ENCODE measurements at regions not wholly inside any gene's neighbourhood (a gene's known extent, or its start where the extent isn't known, plus 50 kb on each side); places are given as distances from the start of the nearest gene placed in this dataset.

DNA sequence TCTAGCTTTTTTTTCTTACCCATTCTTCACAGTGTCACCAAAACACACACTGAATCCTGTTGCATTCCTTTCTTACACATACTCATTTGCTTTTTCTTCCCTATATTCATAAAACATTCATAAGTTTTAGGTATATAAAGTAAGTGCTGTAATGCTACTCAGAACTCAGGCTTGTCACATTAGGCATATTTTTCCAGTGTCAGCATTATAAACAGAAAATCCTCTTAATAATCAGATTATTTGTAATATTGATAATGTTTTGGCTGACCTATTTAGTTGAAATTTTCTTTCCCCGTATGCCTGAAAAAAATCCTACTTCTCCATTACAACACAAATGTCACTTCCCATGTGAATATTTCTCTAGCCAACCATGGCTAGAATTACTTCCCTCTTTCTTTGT is 743.0 kb upstream of the NUDT12 start:
- no peak overlapping the region for H3K4me2 ChIP-seq (ENCODE audit: control insufficient read depth, extremely low read depth, insufficient read depth, low read depth, low read length)
- dilution Hi-C loops (cut with MboI; ENCODE audit: extremely low pct_ligation_motif_present, low sequenced_read_pairs) = no loop called here
- H3K4me1 ChIP-seq (ENCODE audit: control insufficient read depth, extremely low read depth, insufficient read depth, low read length) = no peaks in the 10 kb centered on the region
- H3K4me3 ChIP-seq (ENCODE audit: control insufficient read depth in 2 of 3, extremely low read depth in 1 of 3, insufficient read depth in 2 of 3, low read depth in 1 of 3, low read length in 3 of 3) = no peak overlapping the region
- H4K20me1 ChIP-seq (ENCODE audit: control insufficient read depth, extremely low read depth, insufficient read depth, low read length) = no peaks in the 10 kb centered on the region
- TF ChIP-seq CTCF (optimal IDR thresholded peaks at IDR 0.05 in 1 of 3, IDR thresholded peaks at IDR 0.05 in 1 of 3, conservative IDR thresholded peaks at IDR 0.05 in 1 of 3; ENCODE audit: extremely low read depth in 1 of 3, insufficient read depth in 2 of 3, low read length in 3 of 3) (no peak), EZH2 (IDR thresholded peaks at IDR 0.05; ENCODE audit: low read length) (no peak)
- no peak overlapping the region for H2AFZ ChIP-seq (ENCODE audit: control insufficient read depth, low read length)
- H3K9me3 ChIP-seq (ENCODE audit: control insufficient read depth, low read depth, low read length) = no peaks in the 10 kb centered on the region
- H3K36me3 ChIP-seq (ENCODE audit: control insufficient read depth in 2 of 2, extremely low read depth in 1 of 2, insufficient read depth in 2 of 2, low read length in 2 of 2) = no peaks in the 10 kb centered on the region
- H3K79me2 ChIP-seq (ENCODE audit: control insufficient read depth, insufficient read depth, low read length) = no peaks in the 10 kb centered on the region
- no peak overlapping the region for H3K9ac ChIP-seq (ENCODE audit: control insufficient read depth, extremely low read depth, insufficient read depth, low read length)
- H3K27me3 ChIP-seq (ENCODE audit: control insufficient read depth, extremely low read depth, insufficient read depth, low read length) = no peaks in the 10 kb centered on the region
- FAIRE-seq = no peak
- H3K27ac ChIP-seq (ENCODE audit: control insufficient read depth, insufficient read depth, low read length) = no peak overlapping the region
- DNase-seq (ENCODE audit: low read depth, low spot score) = no peak
- no peaks in the 10 kb centered on the region for H3K9me1 ChIP-seq (ENCODE audit: control insufficient read depth, extremely low read depth, insufficient read depth, low read length)

GRCh38 chr5:104299998-104300706 is 737.6 kb upstream of the NUDT12 start:
- Histone ChIP-seq H3K4me2 (ENCODE audit: control insufficient read depth, extremely low read depth, insufficient read depth, low read depth, low read length) (no peak overlapping the region), H3K4me3 (ENCODE audit: control insufficient read depth in 2 of 3, extremely low read depth in 1 of 3, insufficient read depth in 2 of 3, low read depth in 1 of 3, low read length in 3 of 3) (no peak overlapping the region), H3K27ac (ENCODE audit: control insufficient read depth, insufficient read depth, low read length) (no peak overlapping the region), H3K79me2 (ENCODE audit: control insufficient read depth, insufficient read depth, low read length) (no peaks in the 10 kb centered on the region), H3K9me1 (ENCODE audit: control insufficient read depth, extremely low read depth, insufficient read depth, low read length) (no peaks in the 10 kb centered on the region), H2AFZ (ENCODE audit: control insufficient read depth, low read length) (no peak overlapping the region), H4K20me1 (ENCODE audit: control insufficient read depth, extremely low read depth, insufficient read depth, low read length) (no peaks in the 10 kb centered on the region), H3K36me3 (ENCODE audit: control insufficient read depth in 2 of 2, extremely low read depth in 1 of 2, insufficient read depth in 2 of 2, low read length in 2 of 2) (no peaks in the 10 kb centered on the region), H3K4me1 (ENCODE audit: control insufficient read depth, extremely low read depth, insufficient read depth, low read length) (no peaks in the 10 kb centered on the region), H3K9me3 (ENCODE audit: control insufficient read depth, low read depth, low read length) (no peaks in the 10 kb centered on the region), H3K9ac (ENCODE audit: control insufficient read depth, extremely low read depth, insufficient read depth, low read length) (no peak overlapping the region), H3K27me3 (ENCODE audit: control insufficient read depth, extremely low read depth, insufficient read depth, low read length) (no peaks in the 10 kb centered on the region)
- TF ChIP-seq CTCF (optimal IDR thresholded peaks at IDR 0.05 in 1 of 3, IDR thresholded peaks at IDR 0.05 in 1 of 3, conservative IDR thresholded peaks at IDR 0.05 in 1 of 3; ENCODE audit: extremely low read depth in 1 of 3, insufficient read depth in 2 of 3, low read length in 3 of 3) (no peak), EZH2 (IDR thresholded peaks at IDR 0.05; ENCODE audit: low read length) (no peak)
- dilution Hi-C loops (cut with MboI; ENCODE audit: extremely low pct_ligation_motif_present, low sequenced_read_pairs) = no loop called here
- FAIRE-seq = no peak
- DNase-seq (ENCODE audit: low read depth, low spot score) = no peak
